D721Med (cell line): ENCODE measurements at regions not wholly inside any gene's neighbourhood (a gene's known extent, or its start where the extent isn't known, plus 50 kb on each side); places are given as distances from the start of the nearest gene placed in this dataset.

Experiments
- DNase-seq: peaks from one replicate; pipeline ENCODE4 v3.0.0; 2011; ENCODE audit warnings: low spot score; ENCODE audit not compliant: insufficient read length
- FAIRE-seq: peaks from 2 replicates; lab custom pipeline; 2011; peaks lifted over from hg19 to GRCh38; lab: Jason Lieb, UNC
- TF ChIP-seq, protein P1 (sequence below): IDR thresholded peaks from 2 replicates; pipeline ENCODE4 v1.5.1; 2012; ENCODE audit warnings: mild to moderate bottlenecking, control low read depth; ENCODE audit not compliant: insufficient read depth; ENCODE audit errors: missing control alignments

DNA sequence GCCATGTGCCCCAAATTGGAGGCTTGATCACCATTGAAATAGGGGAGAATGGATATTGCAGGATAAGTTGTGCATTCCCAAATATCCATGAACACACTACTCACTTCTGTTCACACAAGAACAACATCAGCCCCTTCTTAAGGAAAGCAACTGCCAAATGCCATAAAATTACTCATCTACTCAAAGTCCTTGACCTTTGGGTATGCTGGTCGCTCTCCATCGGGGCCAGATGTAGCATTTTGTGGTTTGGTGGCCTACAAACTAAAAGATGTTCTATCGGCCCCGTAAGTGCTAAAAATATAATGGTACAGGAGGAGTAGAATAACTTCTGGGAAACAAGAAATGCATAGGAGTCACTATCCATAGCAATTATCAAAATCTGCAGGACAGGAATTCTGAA, 362.6 kb downstream of the AEBP2 start:
- FAIRE-seq = no peak
- TF ChIP-seq, protein P1, sequence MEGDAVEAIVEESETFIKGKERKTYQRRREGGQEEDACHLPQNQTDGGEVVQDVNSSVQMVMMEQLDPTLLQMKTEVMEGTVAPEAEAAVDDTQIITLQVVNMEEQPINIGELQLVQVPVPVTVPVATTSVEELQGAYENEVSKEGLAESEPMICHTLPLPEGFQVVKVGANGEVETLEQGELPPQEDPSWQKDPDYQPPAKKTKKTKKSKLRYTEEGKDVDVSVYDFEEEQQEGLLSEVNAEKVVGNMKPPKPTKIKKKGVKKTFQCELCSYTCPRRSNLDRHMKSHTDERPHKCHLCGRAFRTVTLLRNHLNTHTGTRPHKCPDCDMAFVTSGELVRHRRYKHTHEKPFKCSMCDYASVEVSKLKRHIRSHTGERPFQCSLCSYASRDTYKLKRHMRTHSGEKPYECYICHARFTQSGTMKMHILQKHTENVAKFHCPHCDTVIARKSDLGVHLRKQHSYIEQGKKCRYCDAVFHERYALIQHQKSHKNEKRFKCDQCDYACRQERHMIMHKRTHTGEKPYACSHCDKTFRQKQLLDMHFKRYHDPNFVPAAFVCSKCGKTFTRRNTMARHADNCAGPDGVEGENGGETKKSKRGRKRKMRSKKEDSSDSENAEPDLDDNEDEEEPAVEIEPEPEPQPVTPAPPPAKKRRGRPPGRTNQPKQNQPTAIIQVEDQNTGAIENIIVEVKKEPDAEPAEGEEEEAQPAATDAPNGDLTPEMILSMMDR = no peak
- DNase-seq = no peak

- TF ChIP-seq, protein P1 = no peak
- no peak for DNase-seq
- no peak for FAIRE-seq
Observed at GRCh38 chr12:19802915-19803314, 363.6 kb downstream of the AEBP2 start.

- FAIRE-seq = no peak
Observed at GRCh38 chr12:19804737-19805136, 365.4 kb downstream of the AEBP2 start.

GRCh38 chr12:19808371-19808770, 369.1 kb downstream of the AEBP2 start:
- TF ChIP-seq, protein P1 = no peak

More at GRCh38 chr12:19804737-19805136, 365.4 kb downstream of the AEBP2 start:
- DNase-seq = no peak
- TF ChIP-seq, protein P1 = no peak

GRCh38 chr12:19810213-19810612, 370.9 kb downstream of the AEBP2 start:
- TF ChIP-seq, protein P1 = no peak
- DNase-seq (no peak), FAIRE-seq (no peak)

More at GRCh38 chr12:19808371-19808770, 369.1 kb downstream of the AEBP2 start:
- FAIRE-seq = no peak
- no peak for DNase-seq

- no peak for FAIRE-seq
- TF ChIP-seq, protein P1 = no peak
- DNase-seq = no peak
Observed at GRCh38 chr12:19811922-19812321, 372.6 kb downstream of the AEBP2 start.

DNA sequence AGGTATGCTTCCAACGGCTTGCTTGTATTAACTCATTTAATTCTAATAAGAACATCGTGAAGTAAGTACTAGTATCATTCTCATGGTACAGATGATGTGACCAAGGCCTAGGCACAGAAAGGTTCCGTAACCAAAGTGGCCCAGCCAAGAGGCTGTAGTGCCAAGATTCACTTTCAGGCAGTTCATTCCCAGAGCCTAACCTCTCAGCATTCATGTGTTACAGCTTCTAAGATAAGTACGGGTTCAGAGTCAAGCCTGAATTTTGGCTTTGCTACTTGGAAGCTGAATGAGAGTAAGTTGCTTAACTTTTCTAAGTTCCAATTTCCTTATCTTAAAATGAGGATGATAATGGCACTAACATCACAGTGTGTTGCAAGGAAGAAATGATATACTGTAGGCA, 379.9 kb downstream of the AEBP2 start:
- TF ChIP-seq, protein P1 = no peak
- no peak for DNase-seq
- FAIRE-seq = no peak
